IMR-90 (cell line): ENCODE measurements at regions not wholly inside any gene's neighbourhood (a gene's known extent, or its start where the extent isn't known, plus 50 kb on each side); places are given as distances from the start of the nearest gene placed in this dataset.

Experiments
- BHLHE40 ChIP-seq: fragments of 150-350 bp; IDR thresholded peaks from 2 replicates; pipeline ENCODE4 v1.6.1; 2016; ENCODE audit warnings: mild to moderate bottlenecking, low read depth, low read length
- CEBPB ChIP-seq: IDR thresholded peaks from 2 replicates; pipeline ENCODE4 v1.6.1; 2012; ENCODE audit warnings: low read depth, low read length, improper control_type of control experiment
- MAZ ChIP-seq: IDR thresholded peaks from 2 replicates; pipeline ENCODE4 v1.6.1; 2012; ENCODE audit warnings: low read depth, mild to moderate bottlenecking, low read length, improper control_type of control experiment, moderate library complexity, borderline replicate concordance
- MXI1 ChIP-seq: IDR thresholded peaks from 2 replicates; pipeline ENCODE4 v1.6.1; 2012; ENCODE audit warnings: low read depth, mild to moderate bottlenecking, low read length, moderate library complexity, borderline replicate concordance
- NFE2L2 ChIP-seq: fragments of 150-350 bp; IDR thresholded peaks from 2 replicates; pipeline ENCODE4 v1.6.1; 2016; ENCODE audit warnings: low read depth, mild to moderate bottlenecking, low read length
- POLR2A ChIP-seq: IDR thresholded peaks from 2 replicates; pipeline ENCODE4 v1.6.1; 2012; ENCODE audit warnings: mild to moderate bottlenecking, low read depth, low read length
- RCOR1 ChIP-seq: IDR thresholded peaks from 2 replicates; pipeline ENCODE4 v1.6.1; 2012; ENCODE audit warnings: mild to moderate bottlenecking, low read length, improper control_type of control experiment; ENCODE audit not compliant: insufficient replicate concordance
- RFX5 ChIP-seq: IDR thresholded peaks from 2 replicates; pipeline ENCODE4 v1.8.0; 2012; ENCODE audit warnings: low read depth, mild to moderate bottlenecking, low read length, moderate library complexity
- TF ChIP-seq, protein P1 (sequence below): conservative IDR thresholded peaks from 2 replicates; pipeline ENCODE4 v1.5.1; 2012; ENCODE audit warnings: mild to moderate bottlenecking, low read depth, low read length, improper control_type of control experiment
- TF ChIP-seq, protein P2 (sequence below): fragments of 150-350 bp; IDR thresholded peaks from 2 replicates; pipeline ENCODE4 v1.6.1; 2017; ENCODE audit warnings: mild to moderate bottlenecking, antibody characterized with exemption, low read length, low read depth

DNA sequence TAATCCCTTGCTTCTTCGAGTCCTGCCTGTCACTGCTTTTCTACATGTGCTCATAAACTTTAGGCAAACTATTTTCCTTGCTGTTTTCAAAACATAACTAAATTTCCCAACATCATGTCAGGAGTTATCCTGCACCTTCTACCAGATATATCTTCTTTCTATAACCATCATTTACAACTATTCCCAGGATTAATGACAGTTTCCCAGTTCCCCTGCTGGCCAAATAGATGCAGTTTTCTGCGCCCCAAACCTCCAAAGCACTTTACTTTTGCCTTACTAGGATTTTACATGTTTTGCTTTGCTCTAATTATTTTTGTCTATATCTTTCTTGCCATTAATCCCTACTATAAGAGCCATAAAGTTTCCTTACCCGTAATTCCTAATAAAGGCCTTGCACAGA, 122.5 kb downstream of the GLUL start:
- no peak for TF ChIP-seq MAZ
- TF ChIP-seq, protein P1, sequence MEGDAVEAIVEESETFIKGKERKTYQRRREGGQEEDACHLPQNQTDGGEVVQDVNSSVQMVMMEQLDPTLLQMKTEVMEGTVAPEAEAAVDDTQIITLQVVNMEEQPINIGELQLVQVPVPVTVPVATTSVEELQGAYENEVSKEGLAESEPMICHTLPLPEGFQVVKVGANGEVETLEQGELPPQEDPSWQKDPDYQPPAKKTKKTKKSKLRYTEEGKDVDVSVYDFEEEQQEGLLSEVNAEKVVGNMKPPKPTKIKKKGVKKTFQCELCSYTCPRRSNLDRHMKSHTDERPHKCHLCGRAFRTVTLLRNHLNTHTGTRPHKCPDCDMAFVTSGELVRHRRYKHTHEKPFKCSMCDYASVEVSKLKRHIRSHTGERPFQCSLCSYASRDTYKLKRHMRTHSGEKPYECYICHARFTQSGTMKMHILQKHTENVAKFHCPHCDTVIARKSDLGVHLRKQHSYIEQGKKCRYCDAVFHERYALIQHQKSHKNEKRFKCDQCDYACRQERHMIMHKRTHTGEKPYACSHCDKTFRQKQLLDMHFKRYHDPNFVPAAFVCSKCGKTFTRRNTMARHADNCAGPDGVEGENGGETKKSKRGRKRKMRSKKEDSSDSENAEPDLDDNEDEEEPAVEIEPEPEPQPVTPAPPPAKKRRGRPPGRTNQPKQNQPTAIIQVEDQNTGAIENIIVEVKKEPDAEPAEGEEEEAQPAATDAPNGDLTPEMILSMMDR: no peak
- TF ChIP-seq MXI1: no peak
- TF ChIP-seq RFX5: no peak
- no peak for TF ChIP-seq POLR2A
- no peak for TF ChIP-seq CEBPB
- no peak for TF ChIP-seq RCOR1
- TF ChIP-seq BHLHE40: no peak
- TF ChIP-seq, protein P2, sequence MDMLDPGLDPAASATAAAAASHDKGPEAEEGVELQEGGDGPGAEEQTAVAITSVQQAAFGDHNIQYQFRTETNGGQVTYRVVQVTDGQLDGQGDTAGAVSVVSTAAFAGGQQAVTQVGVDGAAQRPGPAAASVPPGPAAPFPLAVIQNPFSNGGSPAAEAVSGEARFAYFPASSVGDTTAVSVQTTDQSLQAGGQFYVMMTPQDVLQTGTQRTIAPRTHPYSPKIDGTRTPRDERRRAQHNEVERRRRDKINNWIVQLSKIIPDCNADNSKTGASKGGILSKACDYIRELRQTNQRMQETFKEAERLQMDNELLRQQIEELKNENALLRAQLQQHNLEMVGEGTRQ: no peak
- TF ChIP-seq NFE2L2: no peak
